Naive thymus-derived CD4-positive, alpha-beta T cell (primary cell): ENCODE measurements at regions not wholly inside any gene's neighbourhood (a gene's known extent, or its start where the extent isn't known, plus 50 kb on each side); places are given as distances from the start of the nearest gene placed in this dataset.
"Not testable (repeated sequence)": the region's sequence is repeated elsewhere in the genome, so short reads cannot be mapped to it uniquely, and the experiment has no call there.

Experiments used
- ATAC-seq: fragments of 150-1000 bp; cut with Tn5 transposase; 2 replicates; pipeline ENCODE4 v1.10.0; 2021; ENCODE audit warnings: mild to moderate bottlenecking, moderate library complexity
- CTCF ChIA-PET: fragments of 350-600 bp; sonication (Branson Sonifier 250); formaldehyde crosslinking; loops from one replicate; lab custom pipeline; 2021; ENCODE audit warnings: antibody characterized with exemption; lab: Charles Lee
- POLR2A ChIA-PET: fragments of 350-600 bp; sonication (Branson Sonifier 250); formaldehyde crosslinking; loops from one replicate; lab custom pipeline; 2021; ENCODE audit warnings: antibody characterized with exemption, inconsistent platforms; lab: Charles Lee
- DNase-seq, 9 donors: peaks; one replicate each; pipeline versions ENCODE4 v3.0.0 to v3.0.0-alpha.2; 2020 to 2022; ENCODE audit warnings: mixed read lengths in 1 of 9
- H3K27ac ChIP-seq: one replicate; pipeline ENCODE4 v1.7.0; 2013; ENCODE audit warnings: mild to moderate bottlenecking, low read depth, low read length, moderate library complexity
- H3K27me3 ChIP-seq, 2 donors: one replicate each; pipeline ENCODE4 v1.7.0; 2013; ENCODE audit warnings: low read length in 2 of 2, mild to moderate bottlenecking in 2 of 2, moderate library complexity in 2 of 2; ENCODE audit not compliant: control insufficient read depth in 2 of 2, insufficient read depth in 2 of 2
- H3K36me3 ChIP-seq, 3 experiments: 1 replicate in 2 of 3; 2 replicates in 1 of 3; pipeline ENCODE4 v1.7.0; 2013; ENCODE audit warnings: low read length in 3 of 3, mild to moderate bottlenecking in 3 of 3, moderate library complexity in 1 of 3; ENCODE audit not compliant: insufficient read depth in 3 of 3, control insufficient read depth in 2 of 3
- H3K4me1 ChIP-seq, 2 donors: one replicate each; pipeline ENCODE4 v1.7.0; 2013; ENCODE audit warnings: low read length in 2 of 2, mild to moderate bottlenecking in 2 of 2, moderate library complexity in 1 of 2; ENCODE audit not compliant: control insufficient read depth in 2 of 2, insufficient read depth in 2 of 2
- H3K4me3 ChIP-seq: 2 replicates; pipeline ENCODE4 v1.7.0; 2013; ENCODE audit warnings: mild to moderate bottlenecking, low read length
- H3K9me3 ChIP-seq, 3 experiments: 1 replicate in 2 of 3; 2 replicates in 1 of 3; pipeline ENCODE4 v1.7.0; 2013; ENCODE audit warnings: low read length in 3 of 3; ENCODE audit not compliant: control insufficient read depth in 2 of 3
- H3K27ac Mint-ChIP-seq, 9 donors: one replicate each; pipeline ENCODE4 v1.8.0; 2020 to 2022; ENCODE audit warnings: mixed read lengths in 9 of 9, mild to moderate bottlenecking in 8 of 9, moderate library complexity in 5 of 9, inconsistent platforms in 2 of 9
- H3K27me3 Mint-ChIP-seq, 5 donors: one replicate each; pipeline ENCODE4 v1.8.0; 2021 to 2022; ENCODE audit warnings: mixed read lengths in 5 of 5, mild to moderate bottlenecking in 1 of 5
- H3K36me3 Mint-ChIP-seq, 5 donors: one replicate each; pipeline ENCODE4 v1.8.0; 2020 to 2022; ENCODE audit warnings: mixed read lengths in 5 of 5, mild to moderate bottlenecking in 3 of 5, inconsistent platforms in 1 of 5
- H3K4me1 Mint-ChIP-seq, 7 donors: one replicate each; pipeline ENCODE4 v1.8.0; 2020 to 2022; ENCODE audit warnings: mixed read lengths in 7 of 7, mild to moderate bottlenecking in 3 of 7, inconsistent platforms in 1 of 7
- H3K4me3 Mint-ChIP-seq, 10 donors: one replicate each; pipeline ENCODE4 v1.8.0; 2020 to 2022; ENCODE audit warnings: mild to moderate bottlenecking in 10 of 10, mixed read lengths in 10 of 10, moderate library complexity in 6 of 10, inconsistent platforms in 2 of 10
- H3K9me3 Mint-ChIP-seq, 11 donors: one replicate each; pipeline ENCODE4 v1.8.0; 2020 to 2022; ENCODE audit warnings: mixed read lengths in 11 of 11, mild to moderate bottlenecking in 4 of 11, inconsistent platforms in 1 of 11, moderate library complexity in 1 of 11
- intact Hi-C, 2 donors: fragments of 100-400 bp; cut with micrococcal nuclease; formaldehyde crosslinking; loops; one replicate each; pipeline ENCODE4 v1.15.1; 2023

- ChIA-PET CTCF (no interaction called here), POLR2A (no interaction called here)
- no peak overlapping the region for H3K4me3 ChIP-seq
- no peaks in the 10 kb centered on the region for H3K4me1 Mint-ChIP-seq
- H3K36me3 ChIP-seq: no peaks in the 10 kb centered on the region
- ATAC-seq (no peak), DNase-seq (no peak)
- no peaks in the 10 kb centered on the region for H3K27me3 Mint-ChIP-seq
- H3K27me3 ChIP-seq: no peaks in the 10 kb centered on the region
- H3K27ac ChIP-seq: no peak overlapping the region
- intact Hi-C loops: no loop called here
- no peak overlapping the region for H3K4me3 Mint-ChIP-seq
- H3K9me3 Mint-ChIP-seq: peaks cover 0 to 16% (median 0%) of the 10 kb centered on the region in 11 donors
- H3K36me3 Mint-ChIP-seq: no peaks in the 10 kb centered on the region
- no peaks in the 10 kb centered on the region for H3K4me1 ChIP-seq
- no peaks in the 10 kb centered on the region for H3K9me3 ChIP-seq
- no peak overlapping the region for H3K27ac Mint-ChIP-seq
Measured at GRCh38 chr2:153575171-153575853, 96.8 kb upstream of the RPRM start.

GRCh38 chr2:153584244-153584643, 105.7 kb upstream of the RPRM start:
- ChIA-PET POLR2A (no interaction called here), CTCF (no interaction called here)
- Histone ChIP-seq H3K27me3 (no peaks in the 10 kb centered on the region), H3K4me1 (no peaks in the 10 kb centered on the region), H3K4me3 (no peak overlapping the region), H3K9me3 (peaks cover 0 to 5% (median 0%) of the 10 kb centered on the region in 3 experiments), H3K36me3 (no peaks in the 10 kb centered on the region), H3K27ac (no peak overlapping the region)
- Mint-ChIP-seq H3K9me3 (peaks cover 4 to 33% (median 10%) of the 10 kb centered on the region in 11 donors), H3K4me1 (no peaks in the 10 kb centered on the region), H3K36me3 (peaks cover 0 to 2% (median 0%) of the 10 kb centered on the region in 5 donors), H3K4me3 (no peak overlapping the region), H3K27ac (no peak overlapping the region), H3K27me3 (no peaks in the 10 kb centered on the region)
- intact Hi-C loops: no loop called here
- DNase-seq (no peak), ATAC-seq (no peak)

- Mint-ChIP-seq H3K9me3 (peaks cover 10 to 51% (median 15%) of the 10 kb centered on the region in 11 donors), H3K4me1 (no peaks in the 10 kb centered on the region), H3K36me3 (peaks cover 0 to 5% (median 0%) of the 10 kb centered on the region in 5 donors), H3K27ac (no peak overlapping the region), H3K4me3 (no peak overlapping the region), H3K27me3 (no peaks in the 10 kb centered on the region)
- Histone ChIP-seq H3K4me1 (no peaks in the 10 kb centered on the region), H3K27me3 (no peaks in the 10 kb centered on the region), H3K9me3 (peaks cover 0 to 5% (median 0%) of the 10 kb centered on the region in 3 experiments), H3K27ac (no peak overlapping the region), H3K4me3 (no peak overlapping the region), H3K36me3 (no peaks in the 10 kb centered on the region)
- CTCF ChIA-PET: no interaction called here
- ATAC-seq (no peak), DNase-seq (no peak)
- POLR2A ChIA-PET: no interaction called here
- intact Hi-C loops: no loop called here
Measured at GRCh38 chr2:153588408-153588807, 109.8 kb upstream of the RPRM start.

GRCh38 chr2:153589586-153589985, 111.0 kb upstream of the RPRM start:
- H3K9me3 ChIP-seq: peaks cover 0 to 5% (median 0%) of the 10 kb centered on the region in 3 experiments
- Mint-ChIP-seq H3K27ac (no peak overlapping the region), H3K9me3 (peaks cover 10 to 56% (median 16%) of the 10 kb centered on the region in 11 donors), H3K4me3 (no peak overlapping the region), H3K27me3 (no peaks in the 10 kb centered on the region), H3K36me3 (peaks cover 0 to 5% (median 0%) of the 10 kb centered on the region in 5 donors), H3K4me1 (no peaks in the 10 kb centered on the region)
- H3K36me3 ChIP-seq: no peaks in the 10 kb centered on the region
- no peaks in the 10 kb centered on the region for H3K27me3 ChIP-seq
- ChIA-PET POLR2A (no interaction called here), CTCF (no interaction called here)
- ATAC-seq (no peak), DNase-seq (no peak)
- no peak overlapping the region for H3K4me3 ChIP-seq
- H3K27ac ChIP-seq: no peak overlapping the region
- intact Hi-C loops: no loop called here
- H3K4me1 ChIP-seq: no peaks in the 10 kb centered on the region

GRCh38 chr2:153593086-153593485, 114.5 kb upstream of the RPRM start:
- H3K4me3 ChIP-seq, H3K36me3 Mint-ChIP-seq, H3K27ac ChIP-seq, H3K4me1 ChIP-seq, H3K27me3 ChIP-seq, H3K9me3 ChIP-seq, intact Hi-C loops, H3K4me3 Mint-ChIP-seq, H3K27me3 Mint-ChIP-seq, POLR2A ChIA-PET, ATAC-seq, DNase-seq, H3K27ac Mint-ChIP-seq, H3K36me3 ChIP-seq, CTCF ChIA-PET, H3K4me1 Mint-ChIP-seq: not testable (repeated sequence)
- H3K9me3 Mint-ChIP-seq: peaks cover 0 to 32% (median 12%) of the 10 kb centered on the region in 11 donors

GRCh38 chr2:153595939-153596338, 117.4 kb upstream of the RPRM start:
- H3K36me3 Mint-ChIP-seq: no peaks in the 10 kb centered on the region
- Histone ChIP-seq H3K27me3 (no peaks in the 10 kb centered on the region), H3K27ac (no peak overlapping the region), H3K4me1 (no peaks in the 10 kb centered on the region), H3K9me3 (no peaks in the 10 kb centered on the region), H3K36me3 (no peaks in the 10 kb centered on the region), H3K4me3 (no peak overlapping the region)
- H3K4me1 Mint-ChIP-seq: no peaks in the 10 kb centered on the region
- no peaks in the 10 kb centered on the region for H3K27me3 Mint-ChIP-seq
- ChIA-PET POLR2A (no interaction called here), CTCF (no interaction called here)
- H3K27ac Mint-ChIP-seq: no peak overlapping the region
- H3K4me3 Mint-ChIP-seq: no peak overlapping the region
- intact Hi-C loops: no loop called here
- DNase-seq: no peak
- H3K9me3 Mint-ChIP-seq: peaks cover 0 to 14% (median 6%) of the 10 kb centered on the region in 11 donors
- ATAC-seq: no peak

- ATAC-seq (no peak), DNase-seq (no peak)
- H3K27ac Mint-ChIP-seq: no peak overlapping the region
- intact Hi-C loops: no loop called here
- Histone ChIP-seq H3K27ac (no peak overlapping the region), H3K36me3 (no peaks in the 10 kb centered on the region), H3K27me3 (no peaks in the 10 kb centered on the region), H3K9me3 (no peaks in the 10 kb centered on the region), H3K4me3 (no peak overlapping the region), H3K4me1 (no peaks in the 10 kb centered on the region)
- no peaks in the 10 kb centered on the region for H3K36me3 Mint-ChIP-seq
- ChIA-PET CTCF (no interaction called here), POLR2A (no interaction called here)
- H3K9me3 Mint-ChIP-seq: peaks cover 0 to 4% (median 0%) of the 10 kb centered on the region in 11 donors
- no peak overlapping the region for H3K4me3 Mint-ChIP-seq
- no peaks in the 10 kb centered on the region for H3K4me1 Mint-ChIP-seq
- no peaks in the 10 kb centered on the region for H3K27me3 Mint-ChIP-seq
Measured at GRCh38 chr2:153601812-153602211, 123.2 kb upstream of the RPRM start.
